Dendritic cell treated with granulocyte-macrophage colony-stimulating factor and Interleukin-4, amounts not matched to agents 40 ng/mL and 50 ng/mL, for 4 days (primary cell): ENCODE measurements at regions not wholly inside any gene's neighbourhood (a gene's known extent, or its start where the extent isn't known, plus 50 kb on each side); places are given as distances from the start of the nearest gene placed in this dataset.

ENCODE experiments used
- H3K27ac Mint-ChIP-seq: one replicate; pipeline ENCODE4 v1.8.0; 2022; ENCODE audit warnings: mild to moderate bottlenecking, mixed read lengths
- H3K27me3 Mint-ChIP-seq: one replicate; pipeline ENCODE4 v1.8.0; 2022; ENCODE audit warnings: mild to moderate bottlenecking, mixed read lengths
- H3K36me3 Mint-ChIP-seq: one replicate; pipeline ENCODE4 v1.8.0; 2022; ENCODE audit warnings: low read depth, mixed read lengths
- H3K4me1 Mint-ChIP-seq: one replicate; pipeline ENCODE4 v1.8.0; 2022; ENCODE audit warnings: low read depth, mixed read lengths
- H3K4me3 Mint-ChIP-seq: one replicate; pipeline ENCODE4 v1.8.0; 2022; ENCODE audit warnings: mild to moderate bottlenecking, moderate library complexity, mixed read lengths
- H3K9me3 Mint-ChIP-seq: one replicate; pipeline ENCODE4 v1.8.0; 2022; ENCODE audit warnings: mixed read lengths
- intact Hi-C: fragments of 100-400 bp; cut with micrococcal nuclease; formaldehyde crosslinking; loops from one replicate; pipeline ENCODE4 v1.15.0; 2022

- intact Hi-C loops: no loop called here
- H3K4me3 Mint-ChIP-seq: no peak overlapping the region
- H3K27ac Mint-ChIP-seq: no peak overlapping the region
- H3K9me3 Mint-ChIP-seq: peaks cover 11% of the 10 kb centered on the region
- H3K36me3 Mint-ChIP-seq: no peaks in the 10 kb centered on the region
- no peaks in the 10 kb centered on the region for H3K4me1 Mint-ChIP-seq
- no peaks in the 10 kb centered on the region for H3K27me3 Mint-ChIP-seq
Measured at GRCh38 chr5:28542987-28543386, 1504.6 kb upstream of the CDH9 start.

- Mint-ChIP-seq H3K27me3 (no peaks in the 10 kb centered on the region), H3K4me3 (no peak overlapping the region), H3K4me1 (no peaks in the 10 kb centered on the region), H3K9me3 (peaks cover 56% of the 10 kb centered on the region), H3K27ac (no peak overlapping the region), H3K36me3 (no peaks in the 10 kb centered on the region)
- intact Hi-C loops: no loop called here
Measured at GRCh38 chr5:28523888-28524635, 1485.7 kb upstream of the CDH9 start.

GRCh38 chr5:28523416-28523815, 1485.0 kb upstream of the CDH9 start:
- Mint-ChIP-seq H3K4me3 (no peak overlapping the region), H3K36me3 (no peaks in the 10 kb centered on the region), H3K27ac (no peak overlapping the region), H3K4me1 (no peaks in the 10 kb centered on the region), H3K27me3 (no peaks in the 10 kb centered on the region), H3K9me3 (peaks cover 50% of the 10 kb centered on the region)
- intact Hi-C loops: no loop called here

DNA sequence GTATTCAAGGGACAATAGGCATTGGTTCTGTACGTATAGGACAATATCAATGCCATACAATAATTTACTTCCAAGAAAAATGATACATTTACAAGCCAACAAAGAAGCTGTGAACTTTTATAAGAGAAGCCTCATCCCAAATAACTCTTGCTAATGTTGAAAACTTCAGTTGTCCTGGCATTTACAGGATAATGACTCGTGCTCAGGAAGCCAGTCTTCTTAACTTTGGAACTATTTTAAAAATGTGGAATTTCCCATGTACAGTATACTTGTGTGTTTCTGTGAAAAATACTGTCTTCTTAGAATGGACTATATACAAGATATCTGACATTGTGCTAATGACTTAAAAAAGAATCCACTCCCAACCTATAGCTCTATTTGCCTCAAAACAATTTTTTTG, 1479.3 kb upstream of the CDH9 start:
- Mint-ChIP-seq H3K9me3 (peaks cover 38% of the 10 kb centered on the region), H3K4me3 (no peak overlapping the region), H3K36me3 (no peaks in the 10 kb centered on the region), H3K4me1 (no peaks in the 10 kb centered on the region), H3K27me3 (no peaks in the 10 kb centered on the region), H3K27ac (no peak overlapping the region)
- intact Hi-C loops: no loop called here

- no peaks in the 10 kb centered on the region for H3K36me3 Mint-ChIP-seq
- H3K27ac Mint-ChIP-seq: no peak overlapping the region
- H3K9me3 Mint-ChIP-seq: peaks cover 33% of the 10 kb centered on the region
- intact Hi-C loops: no loop called here
- no peaks in the 10 kb centered on the region for H3K4me1 Mint-ChIP-seq
- H3K4me3 Mint-ChIP-seq: no peak overlapping the region
- no peaks in the 10 kb centered on the region for H3K27me3 Mint-ChIP-seq
Measured at GRCh38 chr5:28516722-28517121, 1478.3 kb upstream of the CDH9 start.

GRCh38 chr5:28512648-28513047, 1474.3 kb upstream of the CDH9 start:
- no peak overlapping the region for H3K4me3 Mint-ChIP-seq
- H3K36me3 Mint-ChIP-seq: no peaks in the 10 kb centered on the region
- no peak overlapping the region for H3K27ac Mint-ChIP-seq
- H3K9me3 Mint-ChIP-seq: peaks cover 22% of the 10 kb centered on the region
- intact Hi-C loops: no loop called here
- H3K4me1 Mint-ChIP-seq: no peaks in the 10 kb centered on the region
- no peaks in the 10 kb centered on the region for H3K27me3 Mint-ChIP-seq

DNA sequence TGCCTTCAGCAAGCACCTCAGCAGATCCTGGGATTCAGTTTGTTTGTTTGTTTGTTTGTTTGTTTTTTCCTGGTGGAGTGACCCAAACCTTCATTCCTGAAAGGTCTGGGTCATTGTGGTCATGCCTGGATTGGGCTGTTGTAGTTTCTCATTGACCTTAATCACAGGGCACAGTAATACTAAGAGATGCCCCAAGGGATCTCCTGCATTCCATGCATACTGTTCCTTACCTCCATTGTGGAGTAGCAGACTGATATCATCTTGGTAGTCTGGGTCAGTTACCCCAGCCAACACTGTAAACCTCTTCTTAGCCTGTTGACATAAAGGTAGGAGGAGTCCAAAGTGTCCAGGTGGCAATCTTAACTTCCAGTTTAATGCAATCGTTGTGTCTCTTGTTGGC, 1466.7 kb upstream of the CDH9 start:
- Mint-ChIP-seq H3K4me3 (no peak overlapping the region), H3K9me3 (peaks cover 41% of the 10 kb centered on the region), H3K27me3 (no peaks in the 10 kb centered on the region), H3K27ac (no peak overlapping the region), H3K36me3 (no peaks in the 10 kb centered on the region), H3K4me1 (no peaks in the 10 kb centered on the region)
- intact Hi-C loops: no loop called here

- Mint-ChIP-seq H3K27ac (no peak overlapping the region), H3K4me1 (no peaks in the 10 kb centered on the region), H3K36me3 (no peaks in the 10 kb centered on the region), H3K27me3 (no peaks in the 10 kb centered on the region), H3K9me3 (peaks cover 24% of the 10 kb centered on the region), H3K4me3 (no peak overlapping the region)
- intact Hi-C loops: no loop called here
Measured at GRCh38 chr5:28500511-28500910, 1462.1 kb upstream of the CDH9 start.

GRCh38 chr5:28499766-28500290, 1461.4 kb upstream of the CDH9 start:
- intact Hi-C loops: no loop called here
- H3K27ac Mint-ChIP-seq: no peak overlapping the region
- no peaks in the 10 kb centered on the region for H3K4me1 Mint-ChIP-seq
- peaks cover 17% of the 10 kb centered on the region for H3K9me3 Mint-ChIP-seq
- no peaks in the 10 kb centered on the region for H3K36me3 Mint-ChIP-seq
- no peak overlapping the region for H3K4me3 Mint-ChIP-seq
- H3K27me3 Mint-ChIP-seq: no peaks in the 10 kb centered on the region

GRCh38 chr5:28495876-28496275, 1457.5 kb upstream of the CDH9 start:
- no peak overlapping the region for H3K27ac Mint-ChIP-seq
- H3K4me3 Mint-ChIP-seq: no peak overlapping the region
- H3K4me1 Mint-ChIP-seq: no peaks in the 10 kb centered on the region
- H3K27me3 Mint-ChIP-seq: no peaks in the 10 kb centered on the region
- intact Hi-C loops: no loop called here
- peaks cover 36% of the 10 kb centered on the region for H3K9me3 Mint-ChIP-seq
- H3K36me3 Mint-ChIP-seq: no peaks in the 10 kb centered on the region

- peaks cover 55% of the 10 kb centered on the region for H3K9me3 Mint-ChIP-seq
Measured at GRCh38 chr5:28493456-28493855, 1455.1 kb upstream of the CDH9 start.

DNA sequence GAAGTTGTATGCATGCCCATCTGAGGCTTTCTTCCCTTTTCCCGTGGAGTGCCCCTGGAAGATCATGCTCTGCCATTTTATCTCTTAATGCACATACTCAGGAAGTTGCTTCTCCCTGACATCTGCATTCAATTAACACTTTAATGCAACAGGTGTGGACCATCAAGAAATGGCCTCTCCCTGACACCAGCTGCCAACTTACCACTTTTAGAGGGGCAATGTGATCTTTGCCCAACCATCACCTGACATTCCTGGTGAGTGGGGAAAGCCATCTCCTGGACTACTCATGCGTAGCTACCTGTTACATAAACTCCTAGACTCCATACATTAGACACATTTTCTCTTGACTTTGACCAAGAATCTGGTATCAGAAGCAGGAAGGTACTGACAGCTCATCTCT, 1450.4 kb upstream of the CDH9 start:
- Mint-ChIP-seq H3K9me3 (peaks cover 41% of the 10 kb centered on the region), H3K4me3 (no peak overlapping the region), H3K27me3 (no peaks in the 10 kb centered on the region), H3K4me1 (no peaks in the 10 kb centered on the region), H3K36me3 (no peaks in the 10 kb centered on the region), H3K27ac (no peak overlapping the region)
- intact Hi-C loops: no loop called here

More at GRCh38 chr5:28493456-28493855, 1455.1 kb upstream of the CDH9 start:
- Mint-ChIP-seq H3K36me3 (no peaks in the 10 kb centered on the region), H3K27ac (no peak overlapping the region), H3K4me3 (no peak overlapping the region), H3K27me3 (no peaks in the 10 kb centered on the region), H3K4me1 (no peaks in the 10 kb centered on the region)
- intact Hi-C loops: no loop called here

- no peaks in the 10 kb centered on the region for H3K27me3 Mint-ChIP-seq
- no peak overlapping the region for H3K27ac Mint-ChIP-seq
- no peaks in the 10 kb centered on the region for H3K9me3 Mint-ChIP-seq
- no peaks in the 10 kb centered on the region for H3K36me3 Mint-ChIP-seq
- no peak overlapping the region for H3K4me3 Mint-ChIP-seq
- intact Hi-C loops: no loop called here
- H3K4me1 Mint-ChIP-seq: no peaks in the 10 kb centered on the region
Measured at GRCh38 chr5:28483327-28484025, 1445.1 kb upstream of the CDH9 start.

GRCh38 chr5:28473531-28474107, 1435.2 kb upstream of the CDH9 start:
- Mint-ChIP-seq H3K27me3 (no peaks in the 10 kb centered on the region), H3K4me1 (no peaks in the 10 kb centered on the region), H3K36me3 (no peaks in the 10 kb centered on the region), H3K27ac (no peak overlapping the region), H3K4me3 (no peak overlapping the region), H3K9me3 (no peaks in the 10 kb centered on the region)
- intact Hi-C loops: no loop called here
